GM06990 (cell line): ENCODE measurements at regions not wholly inside any gene's neighbourhood (a gene's known extent, or its start where the extent isn't known, plus 50 kb on each side); places are given as distances from the start of the nearest gene placed in this dataset.
"Not testable (repeated sequence)": the region's sequence is repeated elsewhere in the genome, so short reads cannot be mapped to it uniquely, and the experiment has no call there.

Experiments used
- DNase-seq: peaks from one replicate; pipeline ENCODE4 v3.0.0-alpha.2; 2011; ENCODE audit not compliant: insufficient read length; ENCODE audit errors: extremely low read depth
- H3K27me3 ChIP-seq: replicated peaks from 2 replicates; pipeline ENCODE4 v1.6.0; 2011; ENCODE audit warnings: low read length; ENCODE audit not compliant: control insufficient read depth, insufficient read depth
- H3K36me3 ChIP-seq: 2 replicates; pipeline ENCODE4 v1.5.1; 2011; ENCODE audit warnings: low read length; ENCODE audit not compliant: control insufficient read depth, insufficient read depth
- H3K4me3 ChIP-seq: replicated peaks from 2 replicates; pipeline ENCODE4 v1.5.1; 2011; ENCODE audit warnings: low read depth, mild to moderate bottlenecking, control low read depth, low read length
- TF ChIP-seq, protein P1 (sequence below): IDR thresholded peaks from 2 replicates; pipeline ENCODE4 v1.5.1; 2011; ENCODE audit warnings: low read length, control low read depth, mild to moderate bottlenecking, inconsistent platforms; ENCODE audit not compliant: insufficient read depth, poor library complexity, severe bottlenecking

- no peak overlapping the region for H3K4me3 ChIP-seq
- H3K27me3 ChIP-seq = no peaks in the 10 kb centered on the region
- no peaks in the 10 kb centered on the region for H3K36me3 ChIP-seq
- TF ChIP-seq, protein P1, sequence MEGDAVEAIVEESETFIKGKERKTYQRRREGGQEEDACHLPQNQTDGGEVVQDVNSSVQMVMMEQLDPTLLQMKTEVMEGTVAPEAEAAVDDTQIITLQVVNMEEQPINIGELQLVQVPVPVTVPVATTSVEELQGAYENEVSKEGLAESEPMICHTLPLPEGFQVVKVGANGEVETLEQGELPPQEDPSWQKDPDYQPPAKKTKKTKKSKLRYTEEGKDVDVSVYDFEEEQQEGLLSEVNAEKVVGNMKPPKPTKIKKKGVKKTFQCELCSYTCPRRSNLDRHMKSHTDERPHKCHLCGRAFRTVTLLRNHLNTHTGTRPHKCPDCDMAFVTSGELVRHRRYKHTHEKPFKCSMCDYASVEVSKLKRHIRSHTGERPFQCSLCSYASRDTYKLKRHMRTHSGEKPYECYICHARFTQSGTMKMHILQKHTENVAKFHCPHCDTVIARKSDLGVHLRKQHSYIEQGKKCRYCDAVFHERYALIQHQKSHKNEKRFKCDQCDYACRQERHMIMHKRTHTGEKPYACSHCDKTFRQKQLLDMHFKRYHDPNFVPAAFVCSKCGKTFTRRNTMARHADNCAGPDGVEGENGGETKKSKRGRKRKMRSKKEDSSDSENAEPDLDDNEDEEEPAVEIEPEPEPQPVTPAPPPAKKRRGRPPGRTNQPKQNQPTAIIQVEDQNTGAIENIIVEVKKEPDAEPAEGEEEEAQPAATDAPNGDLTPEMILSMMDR = no peak
- no peak for DNase-seq
Measured at GRCh38 chr7:8885480-8886000, 452.1 kb downstream of the NXPH1 start.

- not testable (repeated sequence) for H3K36me3 ChIP-seq, DNase-seq, H3K27me3 ChIP-seq, H3K4me3 ChIP-seq
Measured at GRCh38 chr7:8890346-8890745, 456.9 kb downstream of the NXPH1 start.

DNA sequence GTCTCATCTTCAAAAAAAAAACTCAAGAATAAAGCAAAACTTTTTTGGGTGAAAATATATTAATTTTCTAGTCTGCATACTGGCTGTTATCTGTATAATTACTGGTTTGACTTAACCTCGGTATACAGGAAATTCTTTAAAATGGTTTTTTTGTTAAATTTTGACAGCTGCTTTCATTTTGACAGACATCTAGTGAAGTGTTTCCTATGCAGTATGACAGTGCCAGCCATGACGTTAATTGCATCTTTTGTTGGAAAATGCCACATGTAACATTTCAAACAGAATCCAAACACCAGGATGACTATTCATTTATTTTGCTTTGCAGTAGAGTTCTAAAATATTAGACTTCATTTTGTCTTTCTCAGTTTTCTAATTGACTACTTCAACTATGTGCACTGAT, 460.4 kb downstream of the NXPH1 start:
- Histone ChIP-seq H3K36me3 (no peaks in the 10 kb centered on the region), H3K4me3 (no peak overlapping the region), H3K27me3 (no peaks in the 10 kb centered on the region)
- TF ChIP-seq, protein P1 = no peak
- no peak for DNase-seq

GRCh38 chr7:8906396-8907075, 473.1 kb downstream of the NXPH1 start:
- Histone ChIP-seq H3K27me3 (no peaks in the 10 kb centered on the region), H3K36me3 (no peaks in the 10 kb centered on the region), H3K4me3 (no peak overlapping the region)
- DNase-seq = no peak
- TF ChIP-seq, protein P1 = no peak

DNA sequence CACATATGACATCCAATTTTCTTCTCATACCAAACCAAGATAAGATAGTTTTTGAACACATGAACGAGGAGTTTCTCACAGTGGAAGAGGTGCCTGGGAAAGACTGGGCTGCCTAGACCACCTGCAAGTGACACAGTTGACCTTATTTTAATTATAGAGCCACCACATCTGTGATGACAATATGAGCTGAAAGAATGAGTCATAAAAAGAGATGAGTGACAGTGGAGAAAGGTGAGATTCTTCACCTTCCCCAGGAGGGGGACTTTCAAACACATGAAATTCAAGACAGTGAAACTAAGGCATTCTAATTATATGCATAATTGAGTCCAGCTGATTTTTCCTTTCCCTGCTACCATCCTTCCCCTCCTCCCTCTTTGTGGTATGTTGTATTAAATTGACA, 475.5 kb downstream of the NXPH1 start:
- Histone ChIP-seq H3K36me3 (no peaks in the 10 kb centered on the region), H3K27me3 (no peaks in the 10 kb centered on the region), H3K4me3 (no peak overlapping the region)
- no peak for DNase-seq
- TF ChIP-seq, protein P1 = no peak

DNA sequence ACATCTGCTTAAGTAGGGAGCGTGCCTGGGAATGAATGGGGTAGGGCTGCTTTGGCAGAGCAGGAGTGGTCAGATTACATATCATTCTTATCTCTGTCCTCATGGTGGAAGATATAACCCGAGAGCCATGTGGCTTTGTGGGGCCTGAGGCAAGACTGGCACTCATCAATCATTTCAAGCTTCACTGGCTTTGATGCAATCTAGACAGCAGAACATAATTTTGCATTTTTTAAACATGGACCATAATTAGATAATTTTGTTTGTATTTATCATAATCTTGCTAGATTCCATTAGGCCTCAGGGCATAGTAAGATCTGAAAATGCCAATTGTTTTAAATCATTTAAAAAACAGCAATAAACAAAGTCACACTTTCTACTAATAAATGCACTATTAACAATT, 480.3 kb downstream of the NXPH1 start:
- DNase-seq = no peak
- no peak overlapping the region for H3K4me3 ChIP-seq
- TF ChIP-seq, protein P1 = no peak
- H3K36me3 ChIP-seq = no peaks in the 10 kb centered on the region
- no peaks in the 10 kb centered on the region for H3K27me3 ChIP-seq
